ENCODE measurements at regions not wholly inside any gene's neighbourhood (a gene's known extent, or its start where the extent isn't known, plus 50 kb on each side); places are given as distances from the start of the nearest gene placed in this dataset.
"Not testable (repeated sequence)": the region's sequence is repeated elsewhere in the genome, so short reads cannot be mapped to it uniquely, and the experiment has no call there.

GRCh38 chr5:145446875-145447274, 388.3 kb downstream of the PRELID2 start:
- DNase-seq = not testable (repeated sequence)

GRCh38 chr5:145446412-145446811, 388.7 kb downstream of the PRELID2 start:
- DNase-seq = no peak

DNA sequence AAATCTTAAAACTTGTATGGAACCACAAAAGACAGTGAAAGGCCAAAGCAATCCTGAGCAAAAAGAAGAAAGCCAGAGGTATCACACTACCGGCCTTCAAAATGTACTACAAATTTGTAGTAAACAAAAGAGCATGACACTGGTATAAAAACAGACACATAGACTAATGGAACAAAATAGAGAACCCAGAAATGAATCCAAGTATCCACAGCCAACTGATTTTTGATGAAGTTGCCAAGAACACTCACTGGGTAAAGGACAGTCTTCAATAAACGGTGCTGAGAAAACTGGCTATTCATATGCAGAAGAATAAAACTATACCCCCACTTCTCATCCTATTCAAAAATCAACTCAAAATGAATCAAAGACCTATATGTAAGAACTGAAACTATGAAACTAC, 390.1 kb downstream of the PRELID2 start:
- DNase-seq = no peak

DNA sequence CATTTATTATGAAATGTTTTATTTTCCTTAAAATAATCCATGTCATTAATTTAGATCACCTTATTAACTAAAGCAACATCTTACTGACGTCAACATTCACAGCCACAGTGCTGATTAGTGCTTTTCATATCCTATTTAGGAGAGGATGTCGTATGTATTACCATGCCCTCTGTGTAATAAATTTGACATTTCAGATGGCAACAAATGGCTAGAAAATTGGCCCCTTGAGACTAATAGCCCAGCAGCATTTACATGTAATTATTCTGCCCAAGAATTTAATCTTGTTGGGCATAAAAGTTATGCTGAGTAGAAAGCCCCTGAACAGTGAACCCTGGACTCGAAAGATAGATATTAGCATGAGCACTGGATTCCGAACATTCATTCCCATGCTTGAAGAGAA, 391.2 kb downstream of the PRELID2 start:
- DNase-seq = no peak

GRCh38 chr5:145443366-145443765, 391.8 kb downstream of the PRELID2 start:
- DNase-seq = no peak

DNA sequence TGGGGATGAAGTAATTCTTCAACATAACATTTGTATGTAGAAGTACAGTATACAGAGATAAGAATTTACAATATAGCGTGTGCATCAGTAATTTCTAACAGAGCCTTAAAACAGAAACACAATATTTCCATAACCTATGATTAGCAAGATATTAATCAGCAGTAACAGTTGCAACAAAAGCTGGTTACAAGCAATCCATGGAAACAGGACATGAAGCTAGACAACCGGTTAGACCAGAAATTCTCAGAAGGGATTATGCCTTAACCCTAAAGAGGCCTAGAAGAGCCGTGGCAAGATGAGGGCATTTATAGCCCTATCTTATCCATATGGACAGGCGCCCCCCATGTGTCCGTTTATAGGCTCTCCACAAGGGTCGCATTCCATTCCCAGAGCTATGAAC, 392.5 kb downstream of the PRELID2 start:
- DNase-seq = not testable (repeated sequence)

GRCh38 chr5:145441228-145441627, 393.9 kb downstream of the PRELID2 start:
- no peak for DNase-seq

DNA sequence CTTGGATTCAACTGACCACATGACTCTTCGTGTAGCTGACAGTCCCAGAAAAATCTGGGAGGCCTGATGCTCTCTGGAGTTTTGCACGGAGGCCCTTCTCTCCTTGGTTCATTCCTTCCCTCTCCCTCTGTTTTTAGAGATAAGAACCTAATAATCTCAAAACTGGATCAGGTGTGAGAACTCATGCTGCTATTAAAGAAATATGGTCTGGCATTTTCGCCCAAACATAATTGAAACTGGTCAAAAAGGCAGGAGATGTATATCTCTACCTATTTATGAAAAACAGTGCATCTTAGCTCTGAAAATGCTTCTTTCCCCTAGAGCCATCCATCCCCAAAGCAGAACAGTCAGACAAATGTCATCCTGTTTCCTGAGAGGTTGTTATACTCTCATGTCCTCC, 397.5 kb downstream of the PRELID2 start:
- DNase-seq = no peak

DNA sequence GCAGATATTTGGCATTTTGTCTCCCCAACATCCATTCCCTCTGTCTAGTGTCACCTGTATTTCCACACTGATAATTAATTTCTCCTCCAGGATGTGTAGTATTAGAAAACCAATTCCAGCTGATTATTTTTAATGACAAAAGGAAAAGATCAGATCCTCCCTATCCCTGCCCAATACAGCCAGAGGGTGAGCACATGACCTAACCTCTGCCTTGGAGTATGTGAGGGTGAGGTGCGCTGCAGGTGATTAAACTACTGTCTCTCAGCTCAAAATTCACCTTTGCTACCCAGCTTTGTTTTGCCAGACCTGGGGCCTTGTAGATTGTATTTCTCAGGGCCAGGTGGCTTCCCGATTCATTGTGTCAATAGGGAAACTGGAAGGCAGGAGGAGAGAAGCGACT, 402.1 kb downstream of the PRELID2 start:
- no peak for DNase-seq

GRCh38 chr5:145429170-145429569, 406.0 kb downstream of the PRELID2 start:
- no peak for DNase-seq

DNA sequence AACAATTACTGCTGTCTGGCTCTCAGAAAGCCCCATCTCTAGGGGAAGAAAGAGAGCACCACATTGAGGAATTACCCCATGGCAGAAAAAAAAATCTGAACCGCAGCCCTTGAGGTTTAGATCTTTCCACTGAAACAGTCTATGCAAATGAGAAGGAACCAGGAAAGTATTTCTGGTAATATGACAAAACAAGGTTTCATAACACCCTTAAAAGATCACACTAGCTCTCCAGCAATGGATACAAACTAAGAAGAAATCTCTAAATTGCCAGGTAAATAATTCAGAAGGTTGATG, 427.1 kb downstream of the PRELID2 start:
- no peak for DNase-seq

- DNase-seq = no peak
Measured at GRCh38 chr5:145407300-145408047, 427.7 kb downstream of the PRELID2 start.

DNA sequence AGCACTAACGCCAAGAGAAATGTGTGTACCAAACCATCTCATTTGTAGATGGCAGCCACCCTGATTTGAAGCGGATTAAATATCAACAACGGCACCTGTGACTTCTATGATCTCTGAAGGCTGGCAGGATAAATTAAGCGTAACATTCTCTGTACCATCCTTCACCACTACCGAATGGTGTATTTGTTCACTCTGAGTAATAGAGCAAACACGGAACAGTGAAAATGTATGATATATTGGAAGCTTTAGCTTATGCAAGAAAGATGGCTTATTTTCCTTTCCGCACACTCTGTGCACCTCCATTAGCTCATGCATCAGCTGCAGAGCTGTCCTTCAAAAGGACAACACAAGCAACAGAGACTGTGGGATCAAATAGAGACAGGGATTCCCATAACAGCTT, 431.1 kb downstream of the PRELID2 start:
- DNase-seq = no peak

- DNase-seq = no peak
Measured at GRCh38 chr5:145396888-145397287, 438.3 kb downstream of the PRELID2 start.

DNA sequence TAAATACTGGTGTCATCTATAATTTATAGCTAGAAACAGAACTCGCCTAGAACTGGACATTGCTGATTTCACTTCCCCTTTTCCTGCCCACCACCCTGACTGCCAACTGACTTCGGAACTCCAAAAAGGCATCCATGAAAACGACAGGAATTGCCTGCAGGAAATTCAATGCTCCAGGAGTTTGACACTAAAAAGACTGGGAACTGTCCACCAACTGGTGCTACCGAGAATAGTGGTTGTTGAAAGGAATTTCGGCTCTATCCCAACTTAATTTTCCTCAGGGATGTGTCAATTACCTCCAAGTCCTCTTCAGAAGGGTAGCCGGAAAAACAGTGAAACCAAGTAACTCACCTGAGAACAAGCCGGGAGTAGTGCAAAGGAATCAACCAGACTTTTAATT, 440.0 kb downstream of the PRELID2 start:
- not testable (repeated sequence) for DNase-seq

- no peak for DNase-seq
Measured at GRCh38 chr5:145393426-145393825, 441.7 kb downstream of the PRELID2 start.

GRCh38 chr5:145389047-145389446, 446.1 kb downstream of the PRELID2 start:
- no peak for DNase-seq

GRCh38 chr5:145385276-145385675, 449.9 kb downstream of the PRELID2 start:
- DNase-seq = no peak

DNA sequence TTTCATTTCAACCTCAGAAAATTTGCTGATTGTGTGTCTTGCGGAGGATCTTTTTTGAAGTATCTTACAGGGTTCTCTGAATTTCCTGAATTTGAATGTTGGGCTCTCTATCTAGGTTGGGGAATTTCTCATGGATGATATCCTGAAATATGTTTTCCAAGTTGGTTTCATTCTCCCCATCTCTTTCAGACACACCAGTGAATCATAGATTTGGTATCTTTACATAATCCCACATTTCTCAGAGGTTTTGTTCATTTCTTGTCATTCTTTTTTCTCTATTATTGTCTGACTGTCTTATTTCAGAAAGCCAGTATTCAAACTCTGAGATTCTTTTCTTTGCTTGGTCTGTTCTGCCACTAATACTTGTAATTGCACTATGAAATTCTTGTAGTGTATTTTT, 456.9 kb downstream of the PRELID2 start:
- DNase-seq = no peak

DNA sequence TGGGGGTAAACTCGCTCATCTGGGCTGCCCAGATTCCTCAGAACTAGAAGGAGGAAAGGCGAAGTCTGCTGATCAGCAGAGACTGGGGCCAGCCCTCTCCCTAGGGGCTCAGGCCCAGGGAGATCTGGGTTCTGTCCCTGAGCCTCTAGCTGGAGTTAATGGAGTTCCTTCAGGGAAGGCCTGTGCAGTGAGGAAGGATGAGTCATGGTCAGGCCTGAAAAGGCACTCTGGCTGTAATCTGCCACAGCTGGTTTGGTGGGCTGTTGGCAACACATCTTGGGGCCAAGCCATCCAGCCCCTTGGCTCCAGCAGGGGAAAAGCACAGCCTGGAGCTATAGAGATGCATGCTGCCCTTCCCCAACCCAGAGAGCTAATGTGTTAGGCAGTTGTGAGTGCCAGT, 459.6 kb downstream of the PRELID2 start:
- DNase-seq = no peak

- DNase-seq = no peak
Measured at GRCh38 chr5:145365464-145365863, 469.7 kb downstream of the PRELID2 start.

- no peak for DNase-seq
Measured at GRCh38 chr5:145362266-145362665, 472.9 kb downstream of the PRELID2 start.

- no peak for DNase-seq
Measured at GRCh38 chr5:145360936-145361335, 474.2 kb downstream of the PRELID2 start.

DNA sequence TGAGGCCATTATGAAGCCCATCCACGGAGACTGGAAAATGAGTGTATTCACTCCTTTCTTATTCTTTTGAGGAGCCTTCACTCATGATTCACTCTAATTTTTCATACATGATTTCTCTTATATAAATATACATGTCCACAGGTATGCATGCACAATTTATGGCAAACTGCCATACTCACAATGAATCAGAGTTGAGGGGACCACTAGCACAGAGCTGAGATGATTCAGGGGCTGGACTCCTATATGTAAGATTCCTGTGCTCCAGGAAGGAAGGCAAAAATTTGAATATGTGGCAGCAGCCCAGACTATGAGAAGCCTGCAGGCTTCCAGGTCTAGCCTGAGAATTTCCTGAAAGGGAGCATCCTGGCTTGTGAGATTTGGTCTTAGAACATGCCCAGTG, 484.6 kb downstream of the PRELID2 start:
- no peak for DNase-seq

- DNase-seq = no peak
Measured at GRCh38 chr5:145347026-145347616, 488.0 kb downstream of the PRELID2 start.

All from NCI-H1930 (cell line).